COLO668 (cell line): ENCODE measurements at regions not wholly inside any gene's neighbourhood (a gene's known extent, or its start where the extent isn't known, plus 50 kb on each side); places are given as distances from the start of the nearest gene placed in this dataset.

Source experiments
- DNase-seq: peaks from one replicate; lab custom pipeline; 2025; ENCODE audit not compliant: unreplicated experiment; lab: John Stamatoyannopoulos, UW

- no peak for DNase-seq
These were observed 301.9 kb upstream of the ZC3H12C start for GRCh38 chr11:109791337-109791736.

- DNase-seq: no peak
These were observed 298.7 kb upstream of the ZC3H12C start for GRCh38 chr11:109794501-109794900.

- no peak for DNase-seq
These were observed 298.0 kb upstream of the ZC3H12C start for GRCh38 chr11:109795234-109795633.

GRCh38 chr11:109796253-109796652 lies 296.9 kb upstream of the ZC3H12C start:
- no peak for DNase-seq

GRCh38 chr11:109798521-109798920 lies 294.7 kb upstream of the ZC3H12C start:
- no peak for DNase-seq

- no peak for DNase-seq
These were observed 293.6 kb upstream of the ZC3H12C start for GRCh38 chr11:109799604-109800003.

- DNase-seq: no peak
These were observed 288.3 kb upstream of the ZC3H12C start for GRCh38 chr11:109804911-109805310.

- DNase-seq: no peak
These were observed 287.0 kb upstream of the ZC3H12C start for GRCh38 chr11:109806205-109806604.

- DNase-seq: no peak
These were observed 284.6 kb upstream of the ZC3H12C start for GRCh38 chr11:109808569-109808968.

GRCh38 chr11:109814824-109815223 lies 278.4 kb upstream of the ZC3H12C start:
- DNase-seq: no peak

- no peak for DNase-seq
These were observed 277.6 kb upstream of the ZC3H12C start for GRCh38 chr11:109815500-109816150.

GRCh38 chr11:109818290-109818689 lies 274.9 kb upstream of the ZC3H12C start:
- no peak for DNase-seq

- DNase-seq: no peak
These were observed 273.8 kb upstream of the ZC3H12C start for GRCh38 chr11:109819410-109819809.

GRCh38 chr11:109821511-109821910 lies 271.7 kb upstream of the ZC3H12C start:
- DNase-seq: no peak

- no peak for DNase-seq
These were observed 270.6 kb upstream of the ZC3H12C start for GRCh38 chr11:109822436-109823102.

GRCh38 chr11:109828387-109828786 lies 264.8 kb upstream of the ZC3H12C start:
- no peak for DNase-seq

- DNase-seq: no peak
These were observed 255.2 kb upstream of the ZC3H12C start for GRCh38 chr11:109838026-109838425.

GRCh38 chr11:109845437-109845836 lies 247.8 kb upstream of the ZC3H12C start:
- DNase-seq: no peak

- no peak for DNase-seq
These were observed 245.6 kb upstream of the ZC3H12C start for GRCh38 chr11:109847621-109848020.

- DNase-seq: no peak
These were observed 244.1 kb upstream of the ZC3H12C start for GRCh38 chr11:109849051-109849450.

GRCh38 chr11:109849946-109850345 lies 243.2 kb upstream of the ZC3H12C start:
- DNase-seq: no peak

- DNase-seq: no peak
These were observed 241.3 kb upstream of the ZC3H12C start for GRCh38 chr11:109851780-109852390.
